HTR-8/SVneo (cell line): ENCODE measurements at regions not wholly inside any gene's neighbourhood (a gene's known extent, or its start where the extent isn't known, plus 50 kb on each side); places are given as distances from the start of the nearest gene placed in this dataset.

ENCODE experiments used
- DNase-seq: peaks from one replicate; pipeline ENCODE4 v3.0.0; 2011; ENCODE audit warnings: low spot score, mixed read lengths; ENCODE audit not compliant: insufficient read length
- FAIRE-seq: peaks from 2 replicates; lab custom pipeline; 2011; peaks lifted over from hg19 to GRCh38; lab: Jason Lieb, UNC

- DNase-seq (no peak), FAIRE-seq (no peak)
Observed at GRCh38 chr11:34758262-34758661, 137.4 kb downstream of the EHF start.

- DNase-seq (no peak), FAIRE-seq (no peak)
Observed at GRCh38 chr11:34757026-34757451, 136.1 kb downstream of the EHF start.

- FAIRE-seq (no peak), DNase-seq (no peak)
Observed at GRCh38 chr11:34756591-34756990, 135.7 kb downstream of the EHF start.

- DNase-seq (no peak), FAIRE-seq (no peak)
Observed at GRCh38 chr11:34755671-34756070, 134.8 kb downstream of the EHF start.

GRCh38 chr11:34754171-34754823 is 133.4 kb downstream of the EHF start:
- DNase-seq (no peak), FAIRE-seq (no peak)

- FAIRE-seq (no peak), DNase-seq (no peak)
Observed at GRCh38 chr11:34750692-34751405, 130.0 kb downstream of the EHF start.

- FAIRE-seq (no peak), DNase-seq (peak; percentile 38)
Observed at GRCh38 chr11:34749666-34750659, 129.1 kb downstream of the EHF start.

GRCh38 chr11:34748036-34748435 is 127.1 kb downstream of the EHF start:
- DNase-seq: no peak
- FAIRE-seq: no peak

GRCh38 chr11:34747251-34747650 is 126.4 kb downstream of the EHF start:
- DNase-seq (no peak), FAIRE-seq (no peak)

GRCh38 chr11:34745195-34745594 is 124.3 kb downstream of the EHF start:
- DNase-seq (no peak), FAIRE-seq (no peak)

GRCh38 chr11:34744511-34744910 is 123.6 kb downstream of the EHF start:
- FAIRE-seq: no peak
- no peak for DNase-seq

- FAIRE-seq: no peak
- no peak for DNase-seq
Observed at GRCh38 chr11:34738237-34738636, 117.3 kb downstream of the EHF start.

- no peak for DNase-seq
- no peak for FAIRE-seq
Observed at GRCh38 chr11:34732831-34733230, 111.9 kb downstream of the EHF start.

GRCh38 chr11:34731603-34732002 is 110.7 kb downstream of the EHF start:
- FAIRE-seq: peak; percentile 63
- DNase-seq: no peak

GRCh38 chr11:34730544-34731295 is 109.8 kb downstream of the EHF start:
- FAIRE-seq: no peak
- DNase-seq: no peak

GRCh38 chr11:34728609-34729008 is 107.7 kb downstream of the EHF start:
- no peak for DNase-seq

GRCh38 chr11:34727228-34727737 is 106.4 kb downstream of the EHF start:
- DNase-seq: no peak
- FAIRE-seq: no peak

More at GRCh38 chr11:34728609-34729008, 107.7 kb downstream of the EHF start:
- no peak for FAIRE-seq

GRCh38 chr11:34724973-34725372 is 104.1 kb downstream of the EHF start:
- FAIRE-seq (no peak), DNase-seq (no peak)

- FAIRE-seq (no peak), DNase-seq (no peak)
Observed at GRCh38 chr11:34721646-34722045, 100.8 kb downstream of the EHF start.
